ENCODE measurements at regions not wholly inside any gene's neighbourhood (a gene's known extent, or its start where the extent isn't known, plus 50 kb on each side); places are given as distances from the start of the nearest gene placed in this dataset.
"Not testable (repeated sequence)": the region's sequence is repeated elsewhere in the genome, so short reads cannot be mapped to it uniquely, and the experiment has no call there.

DNA sequence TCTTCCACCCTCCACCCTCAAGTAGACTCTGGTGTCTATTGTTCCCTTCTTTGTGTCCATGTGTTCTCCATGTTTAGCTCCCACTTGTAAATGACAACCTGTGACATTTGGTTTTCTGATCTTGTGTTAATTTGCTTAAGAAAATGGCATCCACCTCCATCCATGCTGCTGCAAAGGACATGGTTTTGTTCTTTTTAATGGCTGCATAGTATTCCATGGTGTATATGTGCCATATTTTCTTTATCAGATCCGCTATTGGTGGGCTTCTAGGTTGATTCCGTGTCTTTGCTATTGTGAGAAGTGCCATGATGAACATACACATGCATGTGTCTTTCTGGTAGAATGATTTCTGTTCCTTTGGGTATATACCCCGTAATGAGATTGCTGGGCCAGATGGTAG is 163.4 kb upstream of the ITGA1 start:
- H3K9me3 ChIP-seq, result no peaks in the 10 kb centered on the region
- no peak overlapping the region for H3K4me3 ChIP-seq (ENCODE audit: low read depth in 1 of 2, low read length in 1 of 2)
- no peak overlapping the region for H3K27ac ChIP-seq
- TF ChIP-seq, protein P1, sequence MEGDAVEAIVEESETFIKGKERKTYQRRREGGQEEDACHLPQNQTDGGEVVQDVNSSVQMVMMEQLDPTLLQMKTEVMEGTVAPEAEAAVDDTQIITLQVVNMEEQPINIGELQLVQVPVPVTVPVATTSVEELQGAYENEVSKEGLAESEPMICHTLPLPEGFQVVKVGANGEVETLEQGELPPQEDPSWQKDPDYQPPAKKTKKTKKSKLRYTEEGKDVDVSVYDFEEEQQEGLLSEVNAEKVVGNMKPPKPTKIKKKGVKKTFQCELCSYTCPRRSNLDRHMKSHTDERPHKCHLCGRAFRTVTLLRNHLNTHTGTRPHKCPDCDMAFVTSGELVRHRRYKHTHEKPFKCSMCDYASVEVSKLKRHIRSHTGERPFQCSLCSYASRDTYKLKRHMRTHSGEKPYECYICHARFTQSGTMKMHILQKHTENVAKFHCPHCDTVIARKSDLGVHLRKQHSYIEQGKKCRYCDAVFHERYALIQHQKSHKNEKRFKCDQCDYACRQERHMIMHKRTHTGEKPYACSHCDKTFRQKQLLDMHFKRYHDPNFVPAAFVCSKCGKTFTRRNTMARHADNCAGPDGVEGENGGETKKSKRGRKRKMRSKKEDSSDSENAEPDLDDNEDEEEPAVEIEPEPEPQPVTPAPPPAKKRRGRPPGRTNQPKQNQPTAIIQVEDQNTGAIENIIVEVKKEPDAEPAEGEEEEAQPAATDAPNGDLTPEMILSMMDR (IDR thresholded peaks at IDR 0.05), result no peak
- H3K4me1 ChIP-seq (ENCODE audit: control insufficient read depth in 1 of 2, insufficient read depth in 1 of 2, low read depth in 1 of 2, low read length in 1 of 2), result no peaks in the 10 kb centered on the region
- H3K27me3 ChIP-seq, result no peaks in the 10 kb centered on the region
- H3K36me3 ChIP-seq, result no peaks in the 10 kb centered on the region

- no peaks in the 10 kb centered on the region for H3K4me1 ChIP-seq (ENCODE audit: control insufficient read depth in 1 of 2, insufficient read depth in 1 of 2, low read depth in 1 of 2, low read length in 1 of 2)
- H3K36me3 ChIP-seq, result no peaks in the 10 kb centered on the region
- no peak overlapping the region for H3K4me3 ChIP-seq (ENCODE audit: low read depth in 1 of 2, low read length in 1 of 2)
- no peaks in the 10 kb centered on the region for H3K9me3 ChIP-seq
- TF ChIP-seq, protein P1 (IDR thresholded peaks at IDR 0.05), result no peak
- H3K27ac ChIP-seq, result no peak overlapping the region
- H3K27me3 ChIP-seq, result no peaks in the 10 kb centered on the region
Measured at GRCh38 chr5:52626312-52626711, 161.4 kb upstream of the ITGA1 start.

DNA sequence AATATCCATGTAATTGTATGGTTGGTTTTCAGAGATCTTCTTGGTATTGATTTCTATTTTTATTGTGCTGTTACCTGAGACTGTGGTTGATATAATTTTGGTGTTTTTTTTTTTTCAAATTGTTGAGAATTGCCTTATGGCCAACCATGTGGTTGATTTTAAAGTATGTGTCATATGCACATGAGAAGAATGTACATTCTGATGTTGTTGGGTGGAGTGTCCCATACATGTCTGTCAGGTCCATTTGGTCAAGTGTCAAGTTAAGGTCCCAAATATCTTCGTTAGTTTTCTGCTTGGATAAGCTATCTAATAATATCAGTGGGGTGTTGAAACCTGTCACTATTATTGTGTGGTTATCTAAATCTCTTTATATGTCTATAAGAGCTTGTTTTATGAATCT is 160.0 kb upstream of the ITGA1 start:
- H3K27ac ChIP-seq, result no peak overlapping the region
- TF ChIP-seq, protein P1 (IDR thresholded peaks at IDR 0.05), result no peak
- H3K9me3 ChIP-seq, result no peaks in the 10 kb centered on the region
- no peak overlapping the region for H3K4me3 ChIP-seq (ENCODE audit: low read depth in 1 of 2, low read length in 1 of 2)
- no peaks in the 10 kb centered on the region for H3K36me3 ChIP-seq
- H3K27me3 ChIP-seq, result no peaks in the 10 kb centered on the region
- no peaks in the 10 kb centered on the region for H3K4me1 ChIP-seq (ENCODE audit: control insufficient read depth in 1 of 2, insufficient read depth in 1 of 2, low read depth in 1 of 2, low read length in 1 of 2)

GRCh38 chr5:52632281-52632680 is 155.4 kb upstream of the ITGA1 start:
- Histone ChIP-seq H3K4me1 (ENCODE audit: control insufficient read depth in 1 of 2, insufficient read depth in 1 of 2, low read depth in 1 of 2, low read length in 1 of 2) (no peaks in the 10 kb centered on the region), H3K36me3 (no peaks in the 10 kb centered on the region), H3K27me3 (no peaks in the 10 kb centered on the region), H3K9me3 (no peaks in the 10 kb centered on the region), H3K27ac (no peak overlapping the region), H3K4me3 (ENCODE audit: low read depth in 1 of 2, low read length in 1 of 2) (no peak overlapping the region)
- TF ChIP-seq, protein P1 (IDR thresholded peaks at IDR 0.05), result no peak

GRCh38 chr5:52634171-52634570 is 153.5 kb upstream of the ITGA1 start:
- H3K36me3 ChIP-seq, result not testable (repeated sequence)

GRCh38 chr5:52638732-52639131 is 149.0 kb upstream of the ITGA1 start:
- no peaks in the 10 kb centered on the region for H3K9me3 ChIP-seq
- TF ChIP-seq, protein P1 (IDR thresholded peaks at IDR 0.05), result no peak

More at GRCh38 chr5:52634171-52634570, 153.5 kb upstream of the ITGA1 start:
- H3K4me3 ChIP-seq (ENCODE audit: low read depth in 1 of 2, low read length in 1 of 2); H3K27me3 ChIP-seq; H3K9me3 ChIP-seq; H3K4me1 ChIP-seq (ENCODE audit: control insufficient read depth in 1 of 2, insufficient read depth in 1 of 2, low read depth in 1 of 2, low read length in 1 of 2); H3K27ac ChIP-seq: not testable (repeated sequence)

More at GRCh38 chr5:52638732-52639131, 149.0 kb upstream of the ITGA1 start:
- no peaks in the 10 kb centered on the region for H3K4me1 ChIP-seq (ENCODE audit: control insufficient read depth in 1 of 2, insufficient read depth in 1 of 2, low read depth in 1 of 2, low read length in 1 of 2)
- no peak overlapping the region for H3K27ac ChIP-seq
- no peaks in the 10 kb centered on the region for H3K27me3 ChIP-seq
- no peaks in the 10 kb centered on the region for H3K36me3 ChIP-seq
- no peak overlapping the region for H3K4me3 ChIP-seq (ENCODE audit: low read depth in 1 of 2, low read length in 1 of 2)
